Breast epithelium (tissue), 4 donors: ENCODE measurements at regions not wholly inside any gene's neighbourhood (a gene's known extent, or its start where the extent isn't known, plus 50 kb on each side); places are given as distances from the start of the nearest gene placed in this dataset.

ENCODE experiments used
- DNase-seq, 2 donors: peaks; one replicate each; pipeline ENCODE4 v3.0.0-alpha.2; 2019; ENCODE audit warnings: low spot score in 2 of 2
- H3K27ac ChIP-seq, 2 donors: fragments of 200-600 bp; sonication (generic) in 1 of 2; one replicate each; pipeline ENCODE4 v1.5.1; 2016 to 2019; ENCODE audit warnings: mild to moderate bottlenecking in 1 of 2
- H3K27me3 ChIP-seq, 2 donors: fragments of 200-600 bp; sonication (generic) in 1 of 2; one replicate each; pipeline versions ENCODE4 v1.5.1 to v1.6.0; 2017 to 2019; ENCODE audit warnings: control low read depth in 1 of 2, mild to moderate bottlenecking in 1 of 2
- H3K36me3 ChIP-seq: fragments of 200-600 bp; one replicate; pipeline ENCODE4 v1.5.1; 2019
- H3K4me1 ChIP-seq, 2 donors: fragments of 200-600 bp; sonication (generic); one replicate each; pipeline ENCODE4 v1.5.1; 2016 to 2019; ENCODE audit warnings: control low read depth in 1 of 2
- H3K4me3 ChIP-seq, 3 donors: fragments of 200-600 bp; sonication (generic); 1 replicate in 2 of 3; 2 replicates in 1 of 3; pipeline ENCODE4 v1.5.1; 2016 to 2019; ENCODE audit warnings: mild to moderate bottlenecking in 3 of 3, moderate library complexity in 2 of 3
- H3K9me3 ChIP-seq, 2 donors: fragments of 200-600 bp; sonication (generic) in 1 of 2; one replicate each; pipeline ENCODE4 v1.5.1; 2016 to 2019; ENCODE audit warnings: control low read depth in 1 of 2
- CTCF ChIP-seq, 3 donors: fragments of 450-650 bp; IDR thresholded peaks; one replicate each; pipeline ENCODE4 v1.5.1; 2016 to 2017; ENCODE audit warnings: antibody characterized with exemption in 3 of 3, mild to moderate bottlenecking in 3 of 3, moderate library complexity in 3 of 3
- POLR2A ChIP-seq: fragments of 450-650 bp; IDR thresholded peaks from one replicate; pipeline ENCODE4 v1.6.1; 2016; ENCODE audit warnings: antibody characterized with exemption, mild to moderate bottlenecking, moderate library complexity
- POLR2AphosphoS5 ChIP-seq, 3 donors: sonication (generic); formaldehyde crosslinking; IDR thresholded peaks; one replicate each; pipeline ENCODE4 v1.6.1; 2017; ENCODE audit warnings: antibody characterized with exemption in 3 of 3
- intact Hi-C: fragments of 100-400 bp; cut with DNase I; formaldehyde crosslinking; loops from one replicate; pipeline ENCODE4 v1.15.1; 2023; ENCODE audit warnings: low total_unique reads

GRCh38 chr14:42848652-42849051 lies 1242.0 kb downstream of the LRFN5 start:
- TF ChIP-seq POLR2A, result no peak
- TF ChIP-seq POLR2AphosphoS5 (IDR thresholded peaks at IDR 0.05), result no peak
- TF ChIP-seq CTCF (IDR thresholded peaks at IDR 0.05), result no peak
- intact Hi-C loops, result no loop called here

GRCh38 chr14:42814817-42815216 lies 1208.1 kb downstream of the LRFN5 start:
- no peaks in the 10 kb centered on the region for H3K36me3 ChIP-seq
- no peaks in the 10 kb centered on the region for H3K27me3 ChIP-seq
- no peak for DNase-seq
- H3K27ac ChIP-seq, result no peak overlapping the region
- H3K4me1 ChIP-seq, result no peaks in the 10 kb centered on the region
- TF ChIP-seq POLR2AphosphoS5 (IDR thresholded peaks at IDR 0.05), result no peak
- TF ChIP-seq CTCF (IDR thresholded peaks at IDR 0.05), result no peak
- no peak for TF ChIP-seq POLR2A
- no peaks in the 10 kb centered on the region for H3K9me3 ChIP-seq
- intact Hi-C loops, result no loop called here
- no peak overlapping the region for H3K4me3 ChIP-seq

More at GRCh38 chr14:42848652-42849051, 1242.0 kb downstream of the LRFN5 start:
- Histone ChIP-seq H3K27me3 (no peaks in the 10 kb centered on the region), H3K36me3 (no peaks in the 10 kb centered on the region), H3K4me1 (no peaks in the 10 kb centered on the region), H3K4me3 (no peak overlapping the region), H3K27ac (no peak overlapping the region), H3K9me3 (no peaks in the 10 kb centered on the region)
- DNase-seq, result no peak

GRCh38 chr14:42806909-42807315 lies 1200.2 kb downstream of the LRFN5 start:
- Histone ChIP-seq H3K27me3 (no peaks in the 10 kb centered on the region), H3K4me1 (no peaks in the 10 kb centered on the region), H3K36me3 (no peaks in the 10 kb centered on the region), H3K27ac (no peak overlapping the region), H3K4me3 (no peak overlapping the region), H3K9me3 (no peaks in the 10 kb centered on the region)
- no peak for TF ChIP-seq POLR2AphosphoS5 (IDR thresholded peaks at IDR 0.05)
- intact Hi-C loops, result no loop called here
- DNase-seq, result no peak

- Histone ChIP-seq H3K4me1 (no peaks in the 10 kb centered on the region), H3K4me3 (no peak overlapping the region), H3K9me3 (no peaks in the 10 kb centered on the region), H3K27me3 (no peaks in the 10 kb centered on the region), H3K36me3 (no peaks in the 10 kb centered on the region), H3K27ac (no peak overlapping the region)
- TF ChIP-seq POLR2A (no peak), CTCF (IDR thresholded peaks at IDR 0.05) (no peak), POLR2AphosphoS5 (IDR thresholded peaks at IDR 0.05) (no peak)
- DNase-seq, result no peak
- intact Hi-C loops, result no loop called here
These were observed 1197.5 kb downstream of the LRFN5 start for GRCh38 chr14:42804141-42804540.

- Histone ChIP-seq H3K4me3 (no peak overlapping the region), H3K27ac (no peak overlapping the region), H3K9me3 (peaks cover 0 to 4% of the 10 kb centered on the region in 2 donors), H3K36me3 (no peaks in the 10 kb centered on the region), H3K27me3 (no peaks in the 10 kb centered on the region), H3K4me1 (no peaks in the 10 kb centered on the region)
- no peak for DNase-seq
- intact Hi-C loops, result no loop called here
- TF ChIP-seq POLR2A, result no peak
- no peak for TF ChIP-seq POLR2AphosphoS5 (IDR thresholded peaks at IDR 0.05)
- no peak for TF ChIP-seq CTCF (IDR thresholded peaks at IDR 0.05)
These were observed 1195.7 kb downstream of the LRFN5 start for GRCh38 chr14:42802346-42802745.

- TF ChIP-seq POLR2A, result no peak
- H3K4me1 ChIP-seq, result no peaks in the 10 kb centered on the region
- no peak overlapping the region for H3K4me3 ChIP-seq
- no peaks in the 10 kb centered on the region for H3K36me3 ChIP-seq
- peaks cover 0 to 6% of the 10 kb centered on the region in 2 donors for H3K9me3 ChIP-seq
- no peaks in the 10 kb centered on the region for H3K27me3 ChIP-seq
- no peak overlapping the region for H3K27ac ChIP-seq
- no peak for DNase-seq
- intact Hi-C loops, result no loop called here
These were observed 1185.5 kb downstream of the LRFN5 start for GRCh38 chr14:42792166-42792565.
